SKM-1 (cell line): ENCODE measurements at regions not wholly inside any gene's neighbourhood (a gene's known extent, or its start where the extent isn't known, plus 50 kb on each side); places are given as distances from the start of the nearest gene placed in this dataset.
"Not testable (repeated sequence)": the region's sequence is repeated elsewhere in the genome, so short reads cannot be mapped to it uniquely, and the experiment has no call there.

Experiments used
- DNase-seq: peaks from one replicate; lab custom pipeline; 2025; ENCODE audit not compliant: unreplicated experiment; lab: John Stamatoyannopoulos, UW

- no peak for DNase-seq
Observed at GRCh38 chr20:12198281-12198680, 280.6 kb downstream of the BTBD3 start.

GRCh38 chr20:12199703-12200102 is 282.0 kb downstream of the BTBD3 start:
- no peak for DNase-seq

- DNase-seq: no peak
Observed at GRCh38 chr20:12201289-12201991, 283.7 kb downstream of the BTBD3 start.

GRCh38 chr20:12203399-12203798 is 285.7 kb downstream of the BTBD3 start:
- no peak for DNase-seq

DNA sequence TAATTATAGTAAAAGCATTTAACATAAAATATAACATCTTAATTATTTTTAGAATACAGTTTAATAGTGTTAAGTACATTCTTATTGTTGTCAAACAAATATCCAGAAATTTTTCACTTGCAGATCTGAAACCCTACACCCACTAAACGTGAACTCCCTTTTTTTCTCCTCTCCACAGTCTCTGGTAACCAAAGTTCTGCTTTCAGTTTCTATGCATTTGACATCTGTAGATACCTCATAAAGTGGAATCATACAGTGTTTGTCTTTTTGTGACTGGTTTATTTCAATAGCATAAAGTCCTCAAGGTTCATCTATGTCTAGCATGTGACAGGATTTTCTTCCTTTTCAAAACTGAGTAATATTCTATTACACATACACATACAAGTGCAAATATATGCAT is 286.3 kb downstream of the BTBD3 start:
- DNase-seq: no peak

DNA sequence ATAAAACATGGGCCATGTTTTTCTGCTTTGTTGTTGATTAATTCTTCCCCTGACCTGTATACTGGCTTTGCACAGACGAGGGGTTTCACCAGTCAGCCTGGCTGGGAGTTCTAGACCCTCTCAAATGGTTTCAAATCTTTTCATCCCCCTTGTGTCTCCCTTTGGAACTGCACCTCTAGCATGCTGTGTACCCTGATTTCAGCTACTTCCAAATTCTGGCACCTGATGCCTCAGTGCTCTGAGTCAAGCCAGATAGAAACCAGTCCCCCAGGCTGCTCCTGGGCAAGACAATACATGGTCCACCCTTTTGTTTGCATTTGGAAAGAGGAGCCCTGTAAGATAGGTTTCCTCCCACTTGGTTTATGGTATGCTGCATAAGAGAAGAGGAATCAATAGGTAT is 290.2 kb downstream of the BTBD3 start:
- DNase-seq: no peak

GRCh38 chr20:12210591-12210990 is 292.9 kb downstream of the BTBD3 start:
- no peak for DNase-seq

DNA sequence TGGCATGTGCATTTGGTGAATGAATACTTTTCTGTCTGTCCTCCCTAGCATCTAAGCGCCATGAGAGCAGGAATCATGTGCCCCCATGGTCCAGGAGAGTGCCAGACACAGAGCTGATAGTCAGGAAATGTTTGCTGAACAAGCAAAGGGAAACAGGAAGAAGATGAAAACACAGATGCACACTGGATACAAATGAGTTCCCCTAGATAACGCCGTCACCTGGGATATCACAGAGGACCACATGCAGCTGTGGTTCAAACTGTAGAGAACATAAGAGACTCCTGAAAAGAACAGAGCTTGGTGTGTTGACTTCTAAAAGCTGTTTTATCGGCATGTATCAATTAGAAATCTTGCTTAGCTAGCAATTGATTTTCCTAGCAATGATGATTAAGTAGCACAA is 293.7 kb downstream of the BTBD3 start:
- no peak for DNase-seq

- no peak for DNase-seq
Observed at GRCh38 chr20:12217382-12217781, 299.7 kb downstream of the BTBD3 start.

DNA sequence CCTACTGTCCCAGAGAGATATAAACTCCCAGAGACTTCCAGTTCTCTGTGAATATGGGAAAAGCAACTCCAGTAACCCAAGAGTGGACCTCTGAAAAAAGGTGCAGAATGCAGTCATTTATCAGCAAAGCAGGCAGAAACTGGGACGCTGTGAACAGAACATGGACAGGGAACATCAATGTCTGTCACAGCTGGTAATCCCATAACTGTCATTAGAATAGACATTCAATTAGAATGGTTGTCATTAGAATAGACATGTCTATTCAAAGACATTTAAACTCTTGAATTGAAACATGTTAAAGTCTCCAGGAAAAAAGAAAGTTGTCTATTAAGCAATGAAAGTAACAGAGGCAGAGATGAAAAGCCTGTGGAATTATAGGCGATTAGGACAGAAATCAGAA is 302.1 kb downstream of the BTBD3 start:
- no peak for DNase-seq

- DNase-seq: no peak
Observed at GRCh38 chr20:12223057-12223456, 305.4 kb downstream of the BTBD3 start.

- no peak for DNase-seq
Observed at GRCh38 chr20:12225898-12226297, 308.2 kb downstream of the BTBD3 start.

GRCh38 chr20:12229891-12230290 is 312.2 kb downstream of the BTBD3 start:
- DNase-seq: no peak

- DNase-seq: no peak
Observed at GRCh38 chr20:12237772-12238171, 320.1 kb downstream of the BTBD3 start.

DNA sequence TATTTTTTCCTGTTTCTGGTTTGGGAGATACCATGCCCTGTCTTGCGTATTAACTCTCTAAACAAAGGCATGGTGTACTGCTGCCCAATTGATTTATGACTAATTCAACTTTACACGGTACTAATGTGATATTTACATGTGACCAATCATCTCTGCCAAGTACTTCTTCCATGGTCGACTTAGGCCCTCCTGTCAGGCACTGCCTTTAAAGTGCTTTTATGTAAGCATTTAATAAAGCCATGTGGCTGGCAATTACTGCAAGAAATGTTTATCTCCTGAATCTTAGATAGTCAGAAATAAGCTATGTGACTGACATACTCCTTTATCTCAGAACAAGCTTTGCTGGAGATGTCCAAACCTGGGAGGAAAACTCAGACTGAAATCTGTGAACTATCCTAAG is 323.4 kb downstream of the BTBD3 start:
- no peak for DNase-seq

DNA sequence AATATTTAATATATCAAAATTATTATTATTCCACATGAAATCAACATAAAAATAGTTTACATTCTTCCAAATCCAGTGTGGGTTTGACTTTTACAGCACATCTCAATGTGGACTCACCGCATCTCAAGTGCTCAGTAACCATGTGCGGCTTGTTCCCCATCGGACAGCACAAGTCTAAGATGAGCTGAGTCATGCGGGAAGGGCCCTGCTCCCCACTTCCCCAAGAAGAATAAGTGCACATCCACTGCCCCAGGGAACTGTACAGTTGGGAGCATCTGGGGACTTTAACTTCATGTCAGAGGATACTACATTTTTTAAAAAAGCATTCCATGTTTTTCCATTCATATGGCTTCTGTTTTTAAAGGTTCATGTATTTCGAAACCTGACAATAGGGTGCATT is 325.6 kb downstream of the BTBD3 start:
- DNase-seq: no peak

- no peak for DNase-seq
Observed at GRCh38 chr20:12248481-12248880, 330.8 kb downstream of the BTBD3 start.

- not testable (repeated sequence) for DNase-seq
Observed at GRCh38 chr20:12250661-12251060, 333.0 kb downstream of the BTBD3 start.

GRCh38 chr20:12252793-12253192 is 335.1 kb downstream of the BTBD3 start:
- no peak for DNase-seq

GRCh38 chr20:12255461-12255970 is 337.8 kb downstream of the BTBD3 start:
- no peak for DNase-seq

DNA sequence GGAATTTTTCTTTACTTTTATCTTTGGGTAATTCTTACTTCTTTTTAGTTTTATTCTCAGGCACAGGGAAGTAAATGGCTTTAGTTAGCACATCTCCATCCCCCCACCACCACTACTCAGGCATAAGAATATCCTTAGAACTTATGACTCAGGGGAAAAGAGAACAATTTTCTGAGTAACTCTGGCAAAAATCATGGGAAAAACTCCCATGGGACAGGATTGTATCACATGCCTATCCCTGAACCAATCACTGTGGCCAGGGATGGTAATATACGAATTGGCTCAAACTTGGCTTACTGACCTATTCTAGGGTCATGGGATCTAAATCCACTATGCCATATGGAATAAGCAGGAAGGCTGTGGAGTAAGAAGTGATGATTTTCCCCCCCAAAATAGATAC is 339.1 kb downstream of the BTBD3 start:
- no peak for DNase-seq

GRCh38 chr20:12262747-12263146 is 345.1 kb downstream of the BTBD3 start:
- DNase-seq: no peak

- DNase-seq: no peak
Observed at GRCh38 chr20:12264711-12265110, 347.0 kb downstream of the BTBD3 start.
